ENCODE measurements at regions not wholly inside any gene's neighbourhood (a gene's known extent, or its start where the extent isn't known, plus 50 kb on each side); places are given as distances from the start of the nearest gene placed in this dataset.

DNA sequence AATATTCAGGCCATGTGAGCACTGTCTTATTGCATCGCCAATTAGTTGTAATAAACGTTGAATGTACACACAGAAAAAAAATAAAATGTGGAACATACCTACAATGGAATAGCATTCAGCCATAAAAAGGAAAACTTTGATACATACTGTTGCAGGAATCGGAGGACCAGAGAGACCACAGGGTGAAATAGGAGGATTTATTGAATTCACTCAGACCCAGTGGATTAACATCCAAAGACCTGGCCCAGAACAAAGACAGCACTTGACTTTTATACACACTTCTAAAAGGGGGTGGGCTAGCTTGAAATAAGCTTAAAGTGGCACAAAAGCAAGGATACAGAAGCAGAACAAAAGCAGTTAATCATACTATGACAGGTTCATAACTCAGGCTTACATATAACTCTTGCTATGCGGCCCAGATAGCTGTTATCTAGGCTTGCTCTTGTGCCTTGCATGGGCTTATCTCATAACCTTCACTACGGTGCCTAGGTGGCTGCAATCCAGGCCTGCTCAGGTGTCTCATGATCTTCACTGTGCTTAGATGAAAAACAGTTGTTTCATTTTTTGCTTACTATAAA, 292.2 kb upstream of the TAC1 start:
- TF ChIP-seq, protein P1, sequence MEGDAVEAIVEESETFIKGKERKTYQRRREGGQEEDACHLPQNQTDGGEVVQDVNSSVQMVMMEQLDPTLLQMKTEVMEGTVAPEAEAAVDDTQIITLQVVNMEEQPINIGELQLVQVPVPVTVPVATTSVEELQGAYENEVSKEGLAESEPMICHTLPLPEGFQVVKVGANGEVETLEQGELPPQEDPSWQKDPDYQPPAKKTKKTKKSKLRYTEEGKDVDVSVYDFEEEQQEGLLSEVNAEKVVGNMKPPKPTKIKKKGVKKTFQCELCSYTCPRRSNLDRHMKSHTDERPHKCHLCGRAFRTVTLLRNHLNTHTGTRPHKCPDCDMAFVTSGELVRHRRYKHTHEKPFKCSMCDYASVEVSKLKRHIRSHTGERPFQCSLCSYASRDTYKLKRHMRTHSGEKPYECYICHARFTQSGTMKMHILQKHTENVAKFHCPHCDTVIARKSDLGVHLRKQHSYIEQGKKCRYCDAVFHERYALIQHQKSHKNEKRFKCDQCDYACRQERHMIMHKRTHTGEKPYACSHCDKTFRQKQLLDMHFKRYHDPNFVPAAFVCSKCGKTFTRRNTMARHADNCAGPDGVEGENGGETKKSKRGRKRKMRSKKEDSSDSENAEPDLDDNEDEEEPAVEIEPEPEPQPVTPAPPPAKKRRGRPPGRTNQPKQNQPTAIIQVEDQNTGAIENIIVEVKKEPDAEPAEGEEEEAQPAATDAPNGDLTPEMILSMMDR (IDR thresholded peaks at IDR 0.05) = no peak
- TF ChIP-seq POLR2A (IDR thresholded peaks at IDR 0.05) (no peak), EP300 (IDR thresholded peaks at IDR 0.05) (no peak)

All from sigmoid colon (tissue), 4 donors.